ENCODE measurements at regions not wholly inside any gene's neighbourhood (a gene's known extent, or its start where the extent isn't known, plus 50 kb on each side); places are given as distances from the start of the nearest gene placed in this dataset.
"Not testable (repeated sequence)": the region's sequence is repeated elsewhere in the genome, so short reads cannot be mapped to it uniquely, and the experiment has no call there.

GRCh38 chr5:34180940-34181614 is 138.1 kb upstream of the C1QTNF3 start:
- not testable (repeated sequence) for H3K27ac ChIP-seq
- DNase-seq, result peak; percentile 73

DNA sequence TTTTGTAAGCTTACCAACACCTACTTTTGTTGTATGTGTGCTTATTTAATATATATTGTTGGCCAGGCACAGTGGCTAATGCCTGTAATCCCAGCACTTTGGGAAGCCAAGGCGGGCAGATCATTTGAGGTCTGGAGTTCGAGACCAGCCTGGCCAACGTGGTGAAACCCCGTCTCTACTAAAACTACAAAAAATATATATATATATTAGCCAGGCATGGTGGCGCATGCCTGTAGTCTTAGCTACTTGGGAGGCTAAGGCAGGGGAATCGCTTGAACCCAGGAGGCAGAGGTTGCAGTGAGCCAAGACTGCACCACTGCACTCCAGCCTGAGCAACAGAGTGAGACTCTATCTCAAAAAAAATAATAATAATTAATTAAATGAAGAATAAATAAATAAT is 142.0 kb upstream of the C1QTNF3 start:
- H3K4me3 ChIP-seq; DNase-seq; H3K4me1 ChIP-seq; H3K27me3 ChIP-seq; intact Hi-C loops (cut with DNase I); ATAC-seq; H3K9me3 ChIP-seq; H3K27ac ChIP-seq: not testable (repeated sequence)
- peaks cover 17% of the 10 kb centered on the region for H3K36me3 ChIP-seq

More at GRCh38 chr5:34180940-34181614, 138.1 kb upstream of the C1QTNF3 start:
- H3K36me3 ChIP-seq, result peaks cover 13% of the 10 kb centered on the region
- intact Hi-C loops (cut with DNase I); H3K9me3 ChIP-seq; H3K4me1 ChIP-seq; ATAC-seq; H3K27me3 ChIP-seq; H3K4me3 ChIP-seq: not testable (repeated sequence)

DNA sequence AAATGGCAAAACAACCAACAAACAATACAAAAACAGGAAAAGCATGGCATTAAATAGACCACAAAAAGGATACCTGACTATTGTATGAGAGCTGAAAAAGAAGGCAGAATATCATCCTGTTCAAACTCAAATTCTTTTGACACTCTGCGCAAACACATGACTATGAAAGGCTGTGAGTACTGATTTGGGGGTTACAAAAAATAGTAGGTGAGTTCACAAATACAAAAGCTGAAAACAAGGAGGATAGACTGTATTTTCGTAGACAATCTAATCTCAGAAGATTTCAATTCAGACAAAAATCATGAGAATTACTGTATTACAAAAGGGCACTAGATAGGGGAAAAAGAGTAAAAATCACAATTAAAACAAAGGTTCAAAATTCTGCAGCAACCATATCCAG is 142.6 kb upstream of the C1QTNF3 start:
- peaks cover 19% of the 10 kb centered on the region for H3K36me3 ChIP-seq
- intact Hi-C loops (cut with DNase I); DNase-seq; H3K4me1 ChIP-seq; H3K27ac ChIP-seq; H3K9me3 ChIP-seq; ATAC-seq; H3K27me3 ChIP-seq; H3K4me3 ChIP-seq: not testable (repeated sequence)

DNA sequence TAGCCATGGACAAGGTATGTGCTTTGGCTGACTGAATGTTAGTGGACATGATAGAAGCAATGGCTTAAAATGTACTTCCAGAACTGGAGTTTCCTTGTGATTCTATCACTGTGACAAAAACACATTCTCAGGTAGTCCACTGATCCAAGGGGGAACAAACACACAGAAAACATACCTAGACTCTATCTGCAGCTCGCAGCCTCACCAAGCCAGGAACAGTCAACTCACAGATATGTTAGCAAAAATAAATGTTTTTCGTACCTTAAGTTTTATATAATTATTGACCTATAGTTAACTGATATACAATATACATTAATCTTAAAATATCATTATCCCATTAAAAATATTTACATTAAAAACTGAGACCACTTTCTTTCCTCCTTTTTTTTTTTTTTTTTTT is 143.1 kb upstream of the C1QTNF3 start:
- H3K27ac ChIP-seq; H3K4me1 ChIP-seq; H3K4me3 ChIP-seq; DNase-seq; H3K27me3 ChIP-seq; ATAC-seq; intact Hi-C loops (cut with DNase I); H3K9me3 ChIP-seq: not testable (repeated sequence)
- H3K36me3 ChIP-seq, result peaks cover 19% of the 10 kb centered on the region

- DNase-seq; intact Hi-C loops (cut with DNase I); ATAC-seq; H3K4me1 ChIP-seq; H3K4me3 ChIP-seq; H3K27me3 ChIP-seq; H3K27ac ChIP-seq; H3K9me3 ChIP-seq: not testable (repeated sequence)
- peaks cover 17% of the 10 kb centered on the region for H3K36me3 ChIP-seq
Measured at GRCh38 chr5:34186865-34187264, 143.9 kb upstream of the C1QTNF3 start.

DNA sequence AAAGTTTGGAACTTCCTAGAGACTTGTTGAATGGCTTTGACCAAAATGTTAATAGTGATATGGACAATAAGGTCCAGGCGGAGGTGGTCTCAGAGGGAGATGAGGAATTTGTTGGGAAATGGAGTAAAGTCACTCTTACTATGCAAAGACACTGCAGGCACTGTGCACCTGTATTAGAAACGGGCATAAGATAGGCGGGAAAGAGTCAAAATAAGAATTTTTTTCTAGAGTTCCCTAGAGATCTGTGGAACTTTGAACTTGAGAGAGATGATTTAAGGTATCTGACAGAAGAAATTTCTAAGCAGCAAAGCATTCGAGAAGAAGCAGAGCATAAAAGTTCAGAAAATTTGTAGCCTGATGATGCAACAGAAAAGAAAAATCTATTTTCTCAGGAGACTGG is 144.4 kb upstream of the C1QTNF3 start:
- intact Hi-C loops (cut with DNase I); DNase-seq; H3K4me1 ChIP-seq; ATAC-seq; H3K4me3 ChIP-seq; H3K9me3 ChIP-seq; H3K27me3 ChIP-seq; H3K27ac ChIP-seq: not testable (repeated sequence)
- H3K36me3 ChIP-seq, result peaks cover 11% of the 10 kb centered on the region

DNA sequence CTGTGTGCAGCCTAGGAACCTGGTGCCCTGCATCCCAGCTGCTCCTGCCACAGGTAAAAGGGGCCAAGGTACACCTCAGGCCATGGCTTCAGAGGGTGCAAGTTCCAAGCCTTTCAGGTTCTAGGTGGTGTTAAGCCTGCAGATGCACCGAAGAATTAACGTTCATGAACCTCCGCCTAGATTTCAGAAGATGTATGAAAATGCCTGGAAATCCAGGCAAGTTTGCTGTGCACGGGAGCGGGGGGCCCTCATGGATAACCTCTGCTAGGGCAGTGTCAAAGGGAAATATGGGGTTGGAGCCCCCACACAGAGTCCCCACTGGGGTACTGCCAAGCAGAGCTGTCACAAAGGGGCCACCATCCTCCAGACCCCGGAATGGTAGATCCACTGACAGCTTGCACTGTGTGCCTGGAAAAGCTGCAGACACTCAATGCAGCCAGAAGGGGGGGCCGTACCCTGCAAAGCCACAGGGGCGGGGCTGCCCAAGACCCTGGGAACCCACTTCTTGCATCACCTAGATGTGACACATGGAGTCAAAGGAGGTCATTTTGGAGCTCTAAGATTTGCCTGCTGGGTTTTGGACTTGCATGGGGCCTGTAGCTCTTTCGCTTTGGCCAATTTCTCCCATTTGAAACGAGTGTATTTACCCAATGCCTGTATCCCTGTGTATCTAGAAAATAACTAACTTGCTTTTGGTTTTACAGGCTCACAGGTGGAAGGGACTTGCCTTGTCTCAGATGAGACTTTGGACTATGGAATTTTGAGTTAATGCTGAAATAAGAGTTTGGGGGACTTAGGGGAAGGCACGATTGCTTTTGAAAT is 145.2 kb upstream of the C1QTNF3 start:
- H3K36me3 ChIP-seq; H3K4me1 ChIP-seq; ATAC-seq; H3K27me3 ChIP-seq; intact Hi-C loops (cut with DNase I); H3K4me3 ChIP-seq; H3K9me3 ChIP-seq; H3K27ac ChIP-seq: not testable (repeated sequence)
- peak; percentile 56 for TF ChIP-seq CTCF (IDR thresholded peaks at IDR 0.05)
- DNase-seq, result peak; percentile 86

DNA sequence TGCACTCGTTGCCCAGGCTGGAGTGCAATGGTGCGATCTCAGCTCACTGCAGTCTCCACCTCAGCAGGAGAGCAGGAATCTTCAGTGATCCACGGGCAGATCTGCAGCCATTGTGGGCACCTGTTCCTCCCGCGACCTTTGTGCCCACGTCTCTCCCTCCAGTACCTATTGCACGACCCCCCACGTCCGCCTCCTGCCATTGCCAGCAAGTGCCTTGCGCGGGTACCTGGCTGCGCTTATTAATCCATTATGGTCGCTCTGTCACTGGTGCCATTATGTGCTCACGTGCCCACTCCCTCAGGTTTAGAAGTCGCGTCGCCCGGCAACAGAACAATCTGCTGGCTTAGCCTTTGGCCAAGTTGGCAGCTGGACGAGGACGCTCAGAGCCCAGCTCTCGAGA is 146.2 kb upstream of the C1QTNF3 start:
- H3K9me3 ChIP-seq; ATAC-seq; H3K27me3 ChIP-seq; H3K36me3 ChIP-seq; intact Hi-C loops (cut with DNase I); H3K4me1 ChIP-seq; H3K27ac ChIP-seq; H3K4me3 ChIP-seq: not testable (repeated sequence)
- DNase-seq, result peak; percentile 79

DNA sequence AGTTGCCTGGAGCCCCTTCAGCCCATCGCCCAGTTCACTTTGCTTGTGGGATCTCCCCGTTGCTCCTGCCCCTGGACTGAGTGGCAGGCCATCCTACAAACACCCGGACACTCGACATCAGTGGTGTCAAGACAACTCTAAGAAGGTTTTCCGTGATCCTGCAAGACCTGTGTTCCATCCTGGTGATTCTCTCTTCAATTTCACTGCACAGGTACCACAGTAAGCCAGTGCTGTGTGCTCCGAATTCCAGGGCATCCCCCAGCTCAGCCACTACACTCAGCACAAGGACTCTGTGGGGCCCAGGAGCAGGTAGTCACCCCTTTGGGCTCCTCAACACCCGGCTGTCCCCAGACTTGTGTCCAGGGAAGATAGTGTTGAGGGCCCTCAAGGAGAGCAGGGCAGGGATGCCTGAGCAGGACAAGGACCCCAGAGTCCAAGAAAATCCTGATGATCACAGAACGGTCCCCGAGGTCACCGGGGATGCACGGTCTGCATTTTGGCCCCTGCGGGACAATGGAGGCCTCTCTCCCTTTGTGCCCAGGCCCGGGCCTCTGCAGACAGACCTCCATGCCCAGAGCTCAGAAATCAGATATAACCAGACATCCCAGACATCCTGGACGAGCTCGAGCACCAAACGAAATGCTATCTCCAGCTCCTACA is 146.9 kb upstream of the C1QTNF3 start:
- H3K9me3 ChIP-seq; H3K4me1 ChIP-seq; H3K4me3 ChIP-seq; ATAC-seq; H3K27me3 ChIP-seq; intact Hi-C loops (cut with DNase I); H3K27ac ChIP-seq; H3K36me3 ChIP-seq: not testable (repeated sequence)
- peak; percentile 78 for DNase-seq

GRCh38 chr5:34190466-34190865 is 147.5 kb upstream of the C1QTNF3 start:
- intact Hi-C loops (cut with DNase I); H3K4me3 ChIP-seq; H3K27ac ChIP-seq; H3K27me3 ChIP-seq; ATAC-seq; H3K36me3 ChIP-seq; H3K4me1 ChIP-seq; H3K9me3 ChIP-seq: not testable (repeated sequence)
- peak; percentile 81 for DNase-seq

DNA sequence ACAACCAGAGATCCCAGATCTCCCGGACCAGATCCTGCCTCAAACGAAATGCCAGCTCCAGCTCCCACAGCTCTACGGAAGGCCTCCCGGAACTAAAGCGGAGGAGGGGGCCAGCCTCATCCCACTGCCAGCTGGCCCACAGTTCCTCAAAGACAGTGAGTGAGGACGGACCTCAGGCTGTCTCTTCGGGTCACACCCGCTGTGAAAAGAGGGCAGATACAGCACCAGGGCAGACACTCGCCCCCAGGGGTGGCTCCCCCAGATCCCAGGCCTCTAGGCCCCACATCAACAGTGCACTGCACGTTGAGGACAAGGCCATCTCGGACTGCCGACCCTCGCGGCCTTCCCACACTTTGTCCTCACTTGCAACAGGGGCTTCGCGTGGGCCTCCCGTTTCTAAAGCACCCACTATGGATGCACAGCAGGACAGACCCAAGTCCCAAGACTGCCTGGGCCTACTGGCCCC is 148.3 kb upstream of the C1QTNF3 start:
- H3K9me3 ChIP-seq; H3K27ac ChIP-seq; H3K36me3 ChIP-seq; ATAC-seq; H3K4me1 ChIP-seq; H3K27me3 ChIP-seq; intact Hi-C loops (cut with DNase I); H3K4me3 ChIP-seq: not testable (repeated sequence)
- DNase-seq, result peak; percentile 83

- H3K27me3 ChIP-seq; H3K4me1 ChIP-seq; ATAC-seq; H3K4me3 ChIP-seq; intact Hi-C loops (cut with DNase I); H3K9me3 ChIP-seq; H3K27ac ChIP-seq; H3K36me3 ChIP-seq: not testable (repeated sequence)
- peak; percentile 80 for DNase-seq
Measured at GRCh38 chr5:34192064-34192922, 149.3 kb upstream of the C1QTNF3 start.
